Osteocyte (in vitro differentiated cells): ENCODE measurements at regions not wholly inside any gene's neighbourhood (a gene's known extent, or its start where the extent isn't known, plus 50 kb on each side); places are given as distances from the start of the nearest gene placed in this dataset.

Experiments used
- DNase-seq: peaks from one replicate; pipeline ENCODE4 v3.0.0; 2021; ENCODE audit warnings: mixed read lengths; ENCODE audit not compliant: unreplicated experiment; ENCODE audit errors: extremely low spot score
- H3K27ac Mint-ChIP-seq: one replicate; pipeline ENCODE4 v1.8.0; 2021; ENCODE audit warnings: mild to moderate bottlenecking, mixed read lengths; ENCODE audit not compliant: unreplicated experiment
- H3K27me3 Mint-ChIP-seq: one replicate; pipeline ENCODE4 v1.8.0; 2021; ENCODE audit warnings: mixed read lengths; ENCODE audit not compliant: unreplicated experiment
- H3K36me3 Mint-ChIP-seq: one replicate; pipeline ENCODE4 v1.8.0; 2021; ENCODE audit warnings: mixed read lengths; ENCODE audit not compliant: unreplicated experiment
- H3K4me1 Mint-ChIP-seq: one replicate; pipeline ENCODE4 v1.8.0; 2021; ENCODE audit warnings: mixed read lengths; ENCODE audit not compliant: unreplicated experiment
- H3K4me3 Mint-ChIP-seq: one replicate; pipeline ENCODE4 v1.8.0; 2021; ENCODE audit warnings: mild to moderate bottlenecking, moderate library complexity, mixed read lengths; ENCODE audit not compliant: unreplicated experiment
- H3K9me3 Mint-ChIP-seq: one replicate; pipeline ENCODE4 v1.8.0; 2021; ENCODE audit warnings: mixed read lengths; ENCODE audit not compliant: unreplicated experiment
- TF ChIP-seq, protein P1 (sequence below): fragments of 200-600 bp; sonication (generic); IDR thresholded peaks from 2 replicates; pipeline ENCODE4 v1.5.0; 2021; ENCODE audit warnings: antibody characterized with exemption, mild to moderate bottlenecking, moderate library complexity

DNA sequence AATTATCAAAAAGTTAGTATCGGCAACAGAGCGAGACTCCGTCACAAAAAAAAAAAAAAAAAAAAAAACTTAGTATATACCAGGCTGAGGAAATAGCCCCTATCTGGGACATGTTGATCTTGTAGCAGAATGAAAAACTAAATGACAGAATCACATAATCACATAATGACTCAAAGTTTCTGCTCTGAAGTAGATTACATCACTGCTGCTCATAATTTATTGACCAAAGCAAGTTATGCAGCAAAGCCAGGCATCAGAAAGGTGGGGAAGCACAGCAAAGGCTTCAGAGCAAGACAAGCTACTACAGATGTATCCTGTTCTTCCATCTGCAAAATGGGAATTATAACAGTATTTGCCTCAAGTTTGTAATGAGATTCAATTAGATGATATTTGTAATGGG is 68.1 kb downstream of the BOD1L2 start:
- no peak overlapping the region for H3K27ac Mint-ChIP-seq
- no peaks in the 10 kb centered on the region for H3K9me3 Mint-ChIP-seq
- H3K4me3 Mint-ChIP-seq: no peak overlapping the region
- H3K27me3 Mint-ChIP-seq: peaks cover 2% of the 10 kb centered on the region
- peaks cover 6% of the 10 kb centered on the region for H3K4me1 Mint-ChIP-seq
- no peaks in the 10 kb centered on the region for H3K36me3 Mint-ChIP-seq
- TF ChIP-seq, protein P1, sequence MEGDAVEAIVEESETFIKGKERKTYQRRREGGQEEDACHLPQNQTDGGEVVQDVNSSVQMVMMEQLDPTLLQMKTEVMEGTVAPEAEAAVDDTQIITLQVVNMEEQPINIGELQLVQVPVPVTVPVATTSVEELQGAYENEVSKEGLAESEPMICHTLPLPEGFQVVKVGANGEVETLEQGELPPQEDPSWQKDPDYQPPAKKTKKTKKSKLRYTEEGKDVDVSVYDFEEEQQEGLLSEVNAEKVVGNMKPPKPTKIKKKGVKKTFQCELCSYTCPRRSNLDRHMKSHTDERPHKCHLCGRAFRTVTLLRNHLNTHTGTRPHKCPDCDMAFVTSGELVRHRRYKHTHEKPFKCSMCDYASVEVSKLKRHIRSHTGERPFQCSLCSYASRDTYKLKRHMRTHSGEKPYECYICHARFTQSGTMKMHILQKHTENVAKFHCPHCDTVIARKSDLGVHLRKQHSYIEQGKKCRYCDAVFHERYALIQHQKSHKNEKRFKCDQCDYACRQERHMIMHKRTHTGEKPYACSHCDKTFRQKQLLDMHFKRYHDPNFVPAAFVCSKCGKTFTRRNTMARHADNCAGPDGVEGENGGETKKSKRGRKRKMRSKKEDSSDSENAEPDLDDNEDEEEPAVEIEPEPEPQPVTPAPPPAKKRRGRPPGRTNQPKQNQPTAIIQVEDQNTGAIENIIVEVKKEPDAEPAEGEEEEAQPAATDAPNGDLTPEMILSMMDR: no peak
- DNase-seq: no peak

DNA sequence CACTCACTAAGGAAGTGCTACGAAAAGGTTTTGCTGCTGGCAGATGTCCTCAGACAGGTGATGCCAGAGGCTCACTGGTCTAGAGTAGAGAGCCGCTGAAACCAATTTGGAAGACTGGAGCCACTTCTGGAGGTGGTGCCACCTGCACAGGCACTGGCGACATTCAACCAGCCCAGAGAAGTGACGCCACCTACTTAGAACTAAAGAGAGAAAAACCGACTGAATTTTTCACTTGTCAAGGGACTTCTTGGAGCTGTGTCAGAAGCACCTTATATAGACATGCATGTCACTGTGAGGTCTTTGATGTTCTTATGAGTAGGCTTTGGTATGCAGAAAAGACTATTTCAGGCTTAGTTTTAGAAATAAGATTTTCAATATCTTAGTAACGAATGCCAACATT is 71.4 kb downstream of the BOD1L2 start:
- H3K27ac Mint-ChIP-seq: no peak overlapping the region
- TF ChIP-seq, protein P1: no peak
- DNase-seq: no peak
- no peaks in the 10 kb centered on the region for H3K9me3 Mint-ChIP-seq
- peaks cover 8% of the 10 kb centered on the region for H3K27me3 Mint-ChIP-seq
- no peak overlapping the region for H3K4me3 Mint-ChIP-seq
- no peaks in the 10 kb centered on the region for H3K4me1 Mint-ChIP-seq
- H3K36me3 Mint-ChIP-seq: no peaks in the 10 kb centered on the region

DNA sequence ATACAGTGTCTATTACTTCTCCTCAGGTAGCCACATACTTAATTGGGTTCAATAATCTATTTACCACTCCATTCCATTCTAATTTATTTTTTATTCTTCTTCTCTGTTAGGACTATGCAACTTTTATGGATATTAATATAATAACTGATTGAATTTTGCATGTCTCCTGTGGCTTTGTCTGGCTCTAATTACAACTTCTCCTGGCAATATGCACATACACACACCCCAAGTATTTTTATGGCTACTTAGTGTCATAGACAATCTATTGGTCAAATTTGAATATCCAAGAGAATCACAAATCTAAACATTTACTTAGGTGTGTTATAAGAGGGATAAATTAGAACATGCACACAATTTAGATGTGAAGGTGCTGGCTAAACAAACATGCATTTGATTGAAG is 73.1 kb downstream of the BOD1L2 start:
- H3K4me1 Mint-ChIP-seq: no peaks in the 10 kb centered on the region
- no peaks in the 10 kb centered on the region for H3K36me3 Mint-ChIP-seq

DNA sequence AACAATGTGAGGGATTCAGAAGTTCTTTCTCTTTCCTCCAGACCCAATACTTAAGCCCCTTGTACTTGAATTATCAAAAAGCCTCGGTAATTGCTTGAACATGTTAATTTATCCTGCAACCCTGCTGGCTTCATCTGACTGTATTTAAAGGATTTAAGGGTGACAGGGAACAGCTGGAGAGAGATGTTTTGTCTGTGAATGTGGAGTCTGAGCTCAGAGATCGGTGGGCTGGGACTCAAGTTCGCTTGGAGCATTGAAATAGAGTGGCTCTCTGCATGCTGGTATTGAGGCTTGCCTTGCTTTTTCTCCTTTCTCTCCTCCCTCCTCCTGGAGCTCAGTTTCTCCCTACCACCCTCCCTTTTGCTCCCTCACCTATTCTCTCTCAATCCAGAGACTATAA is 73.6 kb downstream of the BOD1L2 start:
- no peak overlapping the region for H3K27ac Mint-ChIP-seq
- TF ChIP-seq, protein P1: no peak
- H3K4me1 Mint-ChIP-seq: no peaks in the 10 kb centered on the region

More for the DNA sequence above, 73.1 kb downstream of the BOD1L2 start:
- Mint-ChIP-seq H3K27ac (no peak overlapping the region), H3K4me3 (no peak overlapping the region), H3K9me3 (no peaks in the 10 kb centered on the region), H3K27me3 (peaks cover 8% of the 10 kb centered on the region)
- TF ChIP-seq, protein P1: no peak
- no peak for DNase-seq

DNA sequence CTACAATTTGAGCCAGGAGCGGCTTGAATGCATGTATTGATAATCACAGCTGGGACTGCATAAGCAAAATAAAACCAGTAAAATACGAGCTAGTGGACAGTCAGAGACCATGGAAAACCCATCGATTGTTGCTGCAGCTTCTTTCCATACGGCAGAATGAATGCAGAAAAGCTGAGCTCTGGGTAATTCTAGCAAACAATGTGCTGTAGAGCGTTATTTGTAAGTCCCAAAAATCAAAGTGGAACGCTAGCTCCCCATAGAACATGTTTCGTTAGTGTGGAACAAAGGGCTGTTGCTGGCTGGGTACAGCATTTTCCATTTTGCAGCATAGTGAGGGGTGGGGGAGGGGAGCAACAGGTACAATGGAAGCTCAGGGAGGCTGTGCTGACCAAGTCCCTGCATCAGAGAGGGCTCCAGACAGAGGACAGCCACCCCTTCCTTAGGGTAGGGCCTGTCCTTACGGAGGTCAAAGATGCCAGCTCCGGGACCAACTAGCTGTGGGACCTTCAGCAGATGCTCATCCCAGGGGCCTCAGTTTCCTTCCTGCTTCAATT is 74.1 kb downstream of the BOD1L2 start:
- Mint-ChIP-seq H3K4me1 (no peaks in the 10 kb centered on the region), H3K36me3 (no peaks in the 10 kb centered on the region), H3K4me3 (no peak overlapping the region), H3K27ac (no peak overlapping the region), H3K9me3 (no peaks in the 10 kb centered on the region), H3K27me3 (peaks cover 8% of the 10 kb centered on the region)
- DNase-seq: no peak
- TF ChIP-seq, protein P1: no peak

More for the DNA sequence above, 73.6 kb downstream of the BOD1L2 start:
- H3K36me3 Mint-ChIP-seq: no peaks in the 10 kb centered on the region
- DNase-seq: no peak
- H3K27me3 Mint-ChIP-seq: peaks cover 8% of the 10 kb centered on the region
- no peak overlapping the region for H3K4me3 Mint-ChIP-seq
- H3K9me3 Mint-ChIP-seq: no peaks in the 10 kb centered on the region
